ENCODE measurements at regions not wholly inside any gene's neighbourhood (a gene's known extent, or its start where the extent isn't known, plus 50 kb on each side); places are given as distances from the start of the nearest gene placed in this dataset.

DNA sequence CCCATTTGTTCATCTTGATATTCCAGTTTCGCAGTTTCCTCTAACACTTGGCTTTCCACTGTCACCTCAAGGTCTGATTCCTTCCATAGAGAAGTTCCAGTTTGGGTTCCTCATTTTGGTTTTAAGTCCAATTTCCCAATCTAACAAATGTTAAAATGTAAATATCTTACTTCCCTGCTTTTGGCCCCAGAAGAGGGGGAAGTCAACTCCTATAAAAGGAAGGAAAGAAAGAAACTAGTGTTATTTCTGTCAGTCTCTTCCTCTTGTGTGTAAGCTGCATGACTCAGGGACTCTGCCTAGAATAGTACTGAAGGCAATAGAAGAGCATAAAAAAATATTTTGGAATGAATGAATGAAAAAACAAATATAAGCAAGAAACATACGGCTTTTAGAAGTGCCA, 127.5 kb upstream of the CCNG1 start:
- no peak for TF ChIP-seq POLR2A (IDR thresholded peaks at IDR 0.05)
- TF ChIP-seq, protein P1, sequence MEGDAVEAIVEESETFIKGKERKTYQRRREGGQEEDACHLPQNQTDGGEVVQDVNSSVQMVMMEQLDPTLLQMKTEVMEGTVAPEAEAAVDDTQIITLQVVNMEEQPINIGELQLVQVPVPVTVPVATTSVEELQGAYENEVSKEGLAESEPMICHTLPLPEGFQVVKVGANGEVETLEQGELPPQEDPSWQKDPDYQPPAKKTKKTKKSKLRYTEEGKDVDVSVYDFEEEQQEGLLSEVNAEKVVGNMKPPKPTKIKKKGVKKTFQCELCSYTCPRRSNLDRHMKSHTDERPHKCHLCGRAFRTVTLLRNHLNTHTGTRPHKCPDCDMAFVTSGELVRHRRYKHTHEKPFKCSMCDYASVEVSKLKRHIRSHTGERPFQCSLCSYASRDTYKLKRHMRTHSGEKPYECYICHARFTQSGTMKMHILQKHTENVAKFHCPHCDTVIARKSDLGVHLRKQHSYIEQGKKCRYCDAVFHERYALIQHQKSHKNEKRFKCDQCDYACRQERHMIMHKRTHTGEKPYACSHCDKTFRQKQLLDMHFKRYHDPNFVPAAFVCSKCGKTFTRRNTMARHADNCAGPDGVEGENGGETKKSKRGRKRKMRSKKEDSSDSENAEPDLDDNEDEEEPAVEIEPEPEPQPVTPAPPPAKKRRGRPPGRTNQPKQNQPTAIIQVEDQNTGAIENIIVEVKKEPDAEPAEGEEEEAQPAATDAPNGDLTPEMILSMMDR (IDR thresholded peaks at IDR 0.05), result no peak

All from ovary (tissue), 3 donors.